ENCODE measurements at regions not wholly inside any gene's neighbourhood (a gene's known extent, or its start where the extent isn't known, plus 50 kb on each side); places are given as distances from the start of the nearest gene placed in this dataset.
A peak's percentile ranks its signal among the peaks of the same experiment; 100 is the strongest.

DNA sequence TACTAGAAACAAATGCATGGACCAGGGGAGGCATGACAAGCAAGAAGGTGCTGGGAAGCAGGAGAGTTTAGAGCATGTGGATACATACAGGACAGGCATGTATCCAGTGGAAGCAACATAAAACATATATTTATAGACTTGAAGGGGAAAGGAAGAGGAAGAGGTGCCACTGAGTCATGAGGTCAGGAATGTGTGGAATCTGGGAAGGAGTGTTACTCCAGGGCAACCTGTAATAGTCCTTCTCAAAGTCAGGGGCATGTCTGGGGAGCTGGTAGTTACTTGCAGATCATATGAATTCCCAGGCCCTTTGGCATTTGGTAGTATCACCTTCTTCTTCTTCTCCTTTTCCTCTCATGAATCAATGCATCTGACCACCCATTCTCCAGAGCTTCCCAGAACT, 246.6 kb downstream of the XPNPEP1 start:
- H3K14ac ChIP-seq (ENCODE audit: insufficient read length) = no peak overlapping the region
- H4K91ac ChIP-seq (replicated peaks; ENCODE audit: insufficient read length, low read length) = no peak overlapping the region
- H3K79me1 ChIP-seq (ENCODE audit: low read depth, low read length) = no peaks in the 10 kb centered on the region
- H3K9ac ChIP-seq (replicated peaks in 1 of 4; ENCODE audit: extremely low read depth in 1 of 4, low read depth in 3 of 4, low read length in 3 of 4) = no peak overlapping the region
- H3K27ac ChIP-seq (ENCODE audit: low read depth, low read length) = no peak overlapping the region
- H2BK120ac ChIP-seq (replicated peaks; ENCODE audit: low read depth, low read length) = no peak overlapping the region
- no peak overlapping the region for H2BK15ac ChIP-seq (ENCODE audit: low read length)
- no peak for FAIRE-seq
- TF ChIP-seq CHD1 (IDR thresholded peaks at IDR 0.05; ENCODE audit: low read depth, low read length) (no peak), TEAD4 (IDR thresholded peaks at IDR 0.05; ENCODE audit: low read depth, low read length) (0 out of 2 replicates have a peak, but pooled peaks have one; percentile 9)
- no peak overlapping the region for H3K56ac ChIP-seq (replicated peaks; ENCODE audit: insufficient read length, low read depth, low read length)
- no peaks in the 10 kb centered on the region for H3K79me2 ChIP-seq (ENCODE audit: control insufficient read depth in 1 of 2, insufficient read depth in 2 of 2, low read length in 2 of 2)
- H3K23ac ChIP-seq (ENCODE audit: insufficient read length) = no peak overlapping the region
- no peak for DNase-seq (ENCODE audit: low read depth in 1 of 2, low spot score in 2 of 2)
- no peaks in the 10 kb centered on the region for H3K23me2 ChIP-seq (ENCODE audit: low read depth, low read length)
- H4K8ac ChIP-seq (ENCODE audit: extremely low read depth, insufficient read depth, low read length) = no peak overlapping the region
- no peaks in the 10 kb centered on the region for H3K4me1 ChIP-seq (replicated peaks in 1 of 4; ENCODE audit: control insufficient read depth in 3 of 4, insufficient read depth in 4 of 4, low read length in 3 of 4)
- ChIA-PET CTCF (ENCODE audit: partially characterized antibody) (interaction anchor here (0.7 to 1.8 kb wide), 2 partner anchors 34 to 164 kb away, joined by 3 read pairs; no protein-coding TSS in a partner anchor), POLR2A (ENCODE audit: partially characterized antibody) (no interaction called here)
- H2AFZ ChIP-seq (ENCODE audit: low read length) = no peak overlapping the region
- no peak overlapping the region for H2AK5ac ChIP-seq (ENCODE audit: low read depth, low read length)
- no peaks in the 10 kb centered on the region for H3K36me3 ChIP-seq (ENCODE audit: control insufficient read depth in 2 of 4, insufficient read depth in 4 of 4, low read length in 3 of 4)
- no peak overlapping the region for H3K4me3 ChIP-seq (ENCODE audit: extremely low read depth in 1 of 4, insufficient read depth in 2 of 4, low read depth in 3 of 4, low read length in 4 of 4)
- H2BK5ac ChIP-seq (ENCODE audit: low read depth, low read length) = no peak overlapping the region
- no peak overlapping the region for H2BK20ac ChIP-seq (ENCODE audit: low read length)
- no peak overlapping the region for H4K5ac ChIP-seq (ENCODE audit: insufficient read length, low read depth, low read length)
- H3K4me2 ChIP-seq (ENCODE audit: insufficient read depth in 1 of 2, low read depth in 2 of 2, low read length in 2 of 2) = no peak overlapping the region
- H4K20me1 ChIP-seq (replicated peaks in 1 of 2; ENCODE audit: control insufficient read depth in 1 of 2, insufficient read depth in 2 of 2, low read length in 2 of 2) = no peaks in the 10 kb centered on the region
- peaks cover 0 to 1% (median 0%) of the 10 kb centered on the region in 4 experiments; a peak in 1 of 7 replicates for H3K27me3 ChIP-seq (replicated peaks in 1 of 4; ENCODE audit: control insufficient read depth in 3 of 4, extremely low read depth in 1 of 4, insufficient read depth in 3 of 4, low read length in 3 of 4)
- H3K4ac ChIP-seq (replicated peaks; ENCODE audit: insufficient read length, low read depth, low read length) = no peak overlapping the region
- H2BK12ac ChIP-seq (ENCODE audit: low read depth, low read length) = no peak overlapping the region
- H3K18ac ChIP-seq (ENCODE audit: extremely low read depth, low read length) = no peak overlapping the region
- H3K9me3 ChIP-seq (ENCODE audit: insufficient read depth in 2 of 2, low read depth in 1 of 2, low read length in 1 of 2) = no peaks in the 10 kb centered on the region
